Heart right ventricle (tissue), 16 donors: ENCODE measurements at regions not wholly inside any gene's neighbourhood (a gene's known extent, or its start where the extent isn't known, plus 50 kb on each side); places are given as distances from the start of the nearest gene placed in this dataset.

Source experiments
- ATAC-seq, 8 donors: fragments of 200-7000 bp; cut with Tn5 transposase; one replicate each; pipeline ENCODE4 v1.9.1; 2020; ENCODE audit warnings: mild to moderate bottlenecking in 8 of 8, moderate library complexity in 8 of 8, moderate number of reproducible peaks in 1 of 8
- DNase-seq, 2 donors: peaks; one replicate each; pipeline ENCODE4 v3.0.0-alpha.2; 2020
- H3K27ac ChIP-seq, 10 donors: fragments of 200-600 bp; sonication (generic) in 2 of 10; one replicate each; pipeline versions ENCODE4 v1.5.0 to v1.8.0; 2020 to 2022; ENCODE audit warnings: mild to moderate bottlenecking in 3 of 10
- H3K27me3 ChIP-seq, 7 donors: fragments of 200-600 bp; one replicate each; pipeline ENCODE4 v1.8.0; 2021 to 2022; ENCODE audit warnings: mild to moderate bottlenecking in 2 of 7
- H3K36me3 ChIP-seq, 9 donors: fragments of 200-600 bp; sonication (generic) in 1 of 9; one replicate each; pipeline versions ENCODE4 v1.5.0 to v1.8.0; 2020 to 2022; ENCODE audit warnings: mild to moderate bottlenecking in 2 of 9
- H3K4me1 ChIP-seq, 9 donors: fragments of 200-600 bp; sonication (generic) in 1 of 9; one replicate each; pipeline versions ENCODE4 v1.5.0 to v1.8.0; 2020 to 2022; ENCODE audit warnings: mild to moderate bottlenecking in 4 of 9
- H3K4me3 ChIP-seq, 10 donors: fragments of 200-600 bp; sonication (generic) in 2 of 10; one replicate each; pipeline versions ENCODE4 v1.5.0 to v1.8.0; 2020 to 2022; ENCODE audit warnings: mild to moderate bottlenecking in 7 of 10, moderate library complexity in 2 of 10
- H3K9me3 ChIP-seq, 11 donors: fragments of 200-600 bp in 10 of 11; sonication (generic) in 2 of 11; one replicate each; pipeline versions ENCODE4 v1.5.0 to v1.8.0; 2013 to 2022; ENCODE audit warnings: mild to moderate bottlenecking in 2 of 11, control low read depth in 1 of 11, moderate library complexity in 1 of 11
- WGBS, 2 donors: extraction: QIAGEN DNeasy Blood & Tissue Kit; methylation state at CpG; one replicate each; pipeline ENCODE4 v1.1.7; 2013; ENCODE audit warnings: inconsistent platforms in 1 of 2; 5-methylcytosine and 5-hydroxymethylcytosine counted together
- intact Hi-C, 10 donors: fragments of 100-400 bp; cut with DNase I; formaldehyde crosslinking; loops; one replicate each; pipeline versions ENCODE4 v1.11.1 to v1.14.2; 2022
- TF ChIP-seq, protein P1 (sequence below), 9 donors: fragments of 200-600 bp; sonication (generic) in 2 of 9; IDR thresholded peaks; one replicate each; pipeline versions ENCODE4 v1.5.0 to v1.8.0; 2021 to 2022; ENCODE audit warnings: antibody characterized with exemption in 9 of 9, mild to moderate bottlenecking in 5 of 9, moderate library complexity in 1 of 9
- donor health status: Arrhythmogenic right ventricular cardiomyopathy.
- donor health status: ischemic (EF 13 %, LVEDD 7.1; RV severe dilation, severe dysfunction).
- donor health status: healthy with polysubstance abuse.
- donor health status: DM: no; HTN: yes; CAD: no.
- donor health status: DM: no; HTN: no; CAD: no.
- donor health status: ischemic (EF 25% LVEDD 6.9; RV normal size, moderate dysfunction).
- donor health status: ischemic (EF 25% LVEDD 5.7; RV mildly dilated, moderate dysfunction).
- donor health status: healthy.
- donor health status: DM: yes; HTN: yes; CAD: no.
- donor health status: Ischemic cardiomyopathy.
- donor health status: ischemic (EF 35%, LVEDD 5.7; RV mildly dilated, moderate dysfunction).
- donor health status: nonischemic (EF 11% LVEDD 7.7; RV severe dilation, severe dysfunction).
- donor health status: DM: yes; HTN: yes; CAD: no.
- donor health status: PGD.
- donor health status: ischemic (EF 29% LVEDD 5.4; RV normal size, mild dysfunction).
- donor health status: nonischemic (EF 23%, LVEDD 6.1; RV moderate dilation, normal function).

DNA sequence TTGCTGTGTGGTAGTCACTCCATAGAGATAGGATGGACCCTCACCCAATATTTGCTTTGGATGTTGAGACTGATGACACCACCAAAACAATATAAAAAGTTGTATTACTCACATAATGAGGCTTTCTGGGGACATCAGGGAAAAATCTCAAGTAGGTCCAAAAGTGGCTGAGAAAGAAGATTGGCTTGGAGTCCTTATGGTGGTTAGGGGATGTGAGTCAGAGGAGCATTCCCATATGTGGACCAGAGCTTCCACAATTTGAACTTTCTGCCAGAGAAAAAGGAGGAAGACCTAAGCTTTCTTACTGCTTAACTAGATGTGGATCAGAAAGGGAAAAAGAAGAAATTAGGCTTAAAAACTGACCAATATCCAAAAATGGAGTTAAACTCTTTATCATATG, 460.5 kb downstream of the SH3BGRL start:
- no peak overlapping the region for H3K4me3 ChIP-seq
- ATAC-seq (no peak), DNase-seq (no peak)
- no peaks in the 10 kb centered on the region for H3K9me3 ChIP-seq
- no peak overlapping the region for H3K27ac ChIP-seq
- TF ChIP-seq, protein P1, sequence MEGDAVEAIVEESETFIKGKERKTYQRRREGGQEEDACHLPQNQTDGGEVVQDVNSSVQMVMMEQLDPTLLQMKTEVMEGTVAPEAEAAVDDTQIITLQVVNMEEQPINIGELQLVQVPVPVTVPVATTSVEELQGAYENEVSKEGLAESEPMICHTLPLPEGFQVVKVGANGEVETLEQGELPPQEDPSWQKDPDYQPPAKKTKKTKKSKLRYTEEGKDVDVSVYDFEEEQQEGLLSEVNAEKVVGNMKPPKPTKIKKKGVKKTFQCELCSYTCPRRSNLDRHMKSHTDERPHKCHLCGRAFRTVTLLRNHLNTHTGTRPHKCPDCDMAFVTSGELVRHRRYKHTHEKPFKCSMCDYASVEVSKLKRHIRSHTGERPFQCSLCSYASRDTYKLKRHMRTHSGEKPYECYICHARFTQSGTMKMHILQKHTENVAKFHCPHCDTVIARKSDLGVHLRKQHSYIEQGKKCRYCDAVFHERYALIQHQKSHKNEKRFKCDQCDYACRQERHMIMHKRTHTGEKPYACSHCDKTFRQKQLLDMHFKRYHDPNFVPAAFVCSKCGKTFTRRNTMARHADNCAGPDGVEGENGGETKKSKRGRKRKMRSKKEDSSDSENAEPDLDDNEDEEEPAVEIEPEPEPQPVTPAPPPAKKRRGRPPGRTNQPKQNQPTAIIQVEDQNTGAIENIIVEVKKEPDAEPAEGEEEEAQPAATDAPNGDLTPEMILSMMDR (IDR thresholded peaks at IDR 0.05), result no peak
- no peaks in the 10 kb centered on the region for H3K27me3 ChIP-seq
- no peaks in the 10 kb centered on the region for H3K4me1 ChIP-seq
- no peaks in the 10 kb centered on the region for H3K36me3 ChIP-seq
- intact Hi-C loops, result no loop called here

DNA sequence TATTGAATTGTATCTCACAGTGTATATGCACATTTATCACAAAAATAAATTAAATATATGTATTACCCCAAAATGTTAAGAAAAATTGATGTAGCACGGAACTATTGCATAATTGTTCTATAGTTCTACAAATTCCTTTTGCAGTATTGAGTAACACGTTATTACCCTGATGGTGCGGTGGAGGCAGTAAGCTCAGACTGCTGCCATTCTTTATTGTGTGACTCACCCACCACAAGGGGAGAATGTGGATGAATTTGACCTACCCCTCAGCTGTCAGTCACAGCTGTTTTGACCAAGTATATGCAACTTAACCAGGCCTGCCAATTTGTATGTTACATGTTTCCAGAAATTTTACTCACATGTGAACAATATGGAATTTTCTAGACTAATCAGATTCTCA, 506.6 kb downstream of the SH3BGRL start:
- DNase-seq (no peak), ATAC-seq (no peak)
- intact Hi-C loops, result no loop called here
- H3K4me3 ChIP-seq, result no peak overlapping the region
- TF ChIP-seq, protein P1 (IDR thresholded peaks at IDR 0.05), result no peak
- H3K4me1 ChIP-seq, result no peaks in the 10 kb centered on the region
- H3K36me3 ChIP-seq, result no peaks in the 10 kb centered on the region
- H3K9me3 ChIP-seq, result peaks cover 0 to 5% (median 0%) of the 10 kb centered on the region in 11 donors
- no peak overlapping the region for H3K27ac ChIP-seq
- 85 to 86% methylated on average over 3 of the region's 3 CpGs for WGBS, 2 donors
- no peaks in the 10 kb centered on the region for H3K27me3 ChIP-seq

DNA sequence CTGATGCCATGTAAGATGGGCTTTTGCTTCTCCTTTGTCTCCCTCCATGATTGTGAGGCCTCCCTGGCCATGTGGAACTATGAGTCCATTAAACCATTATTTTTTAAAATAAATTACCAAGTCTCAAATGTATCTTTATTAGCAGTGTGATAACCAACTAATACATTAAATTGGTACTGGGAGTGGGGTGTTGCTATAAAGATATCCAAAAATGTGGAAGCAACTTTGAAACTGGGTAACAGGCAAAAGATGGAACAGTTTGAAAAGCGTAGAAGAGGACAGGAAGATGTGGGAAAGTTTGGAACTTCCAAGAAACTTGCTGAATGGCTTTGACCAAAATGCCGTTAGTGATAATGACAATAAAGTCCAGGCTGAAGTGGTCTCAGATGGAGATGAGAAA, 526.7 kb downstream of the SH3BGRL start:
- ATAC-seq (no peak), DNase-seq (no peak)
- TF ChIP-seq, protein P1 (IDR thresholded peaks at IDR 0.05), result no peak
- no peaks in the 10 kb centered on the region for H3K36me3 ChIP-seq
- H3K4me1 ChIP-seq, result no peaks in the 10 kb centered on the region
- no peak overlapping the region for H3K4me3 ChIP-seq
- H3K27ac ChIP-seq, result no peak overlapping the region
- peaks cover 0 to 55% (median 6%) of the 10 kb centered on the region in 11 donors for H3K9me3 ChIP-seq
- 60 to 65% methylated on average over 2 of the region's 2 CpGs for WGBS, 2 donors
- H3K27me3 ChIP-seq, result no peaks in the 10 kb centered on the region
- intact Hi-C loops, result no loop called here

DNA sequence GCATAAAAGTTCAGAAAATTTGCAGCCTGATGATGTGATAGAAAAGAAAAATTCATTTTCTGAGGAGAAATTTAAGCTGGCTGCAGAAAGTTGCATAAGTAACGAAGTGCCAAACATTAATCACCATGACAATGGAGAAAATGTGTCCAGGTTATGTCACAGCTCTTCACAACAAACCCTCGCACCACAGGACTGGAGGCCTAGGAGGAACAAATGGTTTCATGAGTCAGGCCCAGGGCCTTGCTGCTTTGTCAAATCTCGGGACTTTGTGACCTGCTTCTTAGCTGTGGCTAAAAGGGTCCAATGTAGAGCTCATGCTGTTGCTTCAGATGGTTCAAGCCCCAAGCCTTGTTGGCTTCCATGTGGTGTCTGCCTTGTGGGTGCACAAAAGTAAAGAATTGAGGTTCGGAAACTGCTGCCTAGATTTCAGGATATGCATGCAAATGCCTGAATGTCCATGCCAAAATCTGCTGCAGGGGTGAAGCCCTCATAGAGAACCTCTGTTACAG, 527.4 kb downstream of the SH3BGRL start:
- H3K27me3 ChIP-seq, result no peaks in the 10 kb centered on the region
- intact Hi-C loops, result no loop called here
- no peak overlapping the region for H3K27ac ChIP-seq
- H3K9me3 ChIP-seq, result peaks cover 0 to 57% (median 6%) of the 10 kb centered on the region in 11 donors
- H3K4me3 ChIP-seq, result no peak overlapping the region
- DNase-seq (no peak), ATAC-seq (no peak)
- 66 to 69% methylated on average over 4 of the region's 4 CpGs for WGBS, 2 donors
- H3K36me3 ChIP-seq, result no peaks in the 10 kb centered on the region
- H3K4me1 ChIP-seq, result no peaks in the 10 kb centered on the region
- TF ChIP-seq, protein P1 (IDR thresholded peaks at IDR 0.05), result no peak
